DLD1 (cell line): ENCODE measurements at regions not wholly inside any gene's neighbourhood (a gene's known extent, or its start where the extent isn't known, plus 50 kb on each side); places are given as distances from the start of the nearest gene placed in this dataset.

Experiments used
- in situ Hi-C: cut with HindIII; loops from 2 replicates; pipeline ENCODE4 v1.10.0; 2017; ENCODE audit warnings: low sequenced_read_pairs

DNA sequence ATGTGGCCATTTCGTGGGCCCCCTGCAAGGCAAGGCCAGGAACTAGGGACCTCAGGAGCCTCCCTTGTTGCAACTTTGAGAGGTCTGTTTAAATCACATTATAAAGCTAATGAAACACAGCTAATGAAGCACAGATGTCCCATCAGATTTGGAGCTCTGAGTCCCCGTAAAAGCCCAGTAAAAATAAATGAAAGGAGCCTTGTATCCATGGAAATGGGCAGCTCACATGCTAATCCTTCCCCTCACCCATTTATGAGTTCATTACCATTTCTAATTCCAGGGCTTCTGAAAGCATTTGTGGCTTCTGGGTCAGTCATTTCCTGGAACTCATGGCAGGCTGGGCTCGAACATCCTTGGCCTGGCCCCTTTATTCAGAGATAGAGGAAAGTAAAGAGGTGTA lies 274.8 kb downstream of the SS18 start:
- in situ Hi-C loops, result no loop called here

DNA sequence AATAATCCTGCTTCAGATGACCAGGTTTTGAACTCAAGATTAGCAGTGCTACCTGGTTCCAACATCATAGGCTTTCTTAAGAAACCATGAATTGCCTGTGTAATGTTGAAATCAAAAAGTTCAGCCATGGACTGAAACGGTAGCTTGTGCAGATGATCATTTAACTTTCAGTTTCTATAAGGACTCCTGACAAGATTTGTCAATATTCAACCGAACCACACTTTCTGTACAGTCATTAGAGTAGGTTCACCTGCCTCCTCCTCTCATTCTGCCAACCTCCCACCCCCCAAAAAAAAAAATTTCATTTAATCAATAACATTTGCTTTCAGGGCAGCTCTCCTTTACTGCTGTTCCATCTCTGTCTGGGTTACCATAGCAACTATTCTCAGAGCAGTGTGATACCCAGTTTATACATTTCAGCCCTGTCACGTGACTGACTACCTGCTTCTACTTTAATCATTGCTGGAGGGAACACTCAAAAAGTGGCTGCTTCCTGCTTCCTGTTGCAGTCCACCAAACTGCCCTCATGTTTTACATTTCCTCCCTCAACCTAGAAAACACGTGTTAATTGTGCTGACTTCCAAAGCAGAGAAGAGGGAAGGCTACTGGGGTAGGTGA lies 275.5 kb downstream of the SS18 start:
- in situ Hi-C loops, result no loop called here

DNA sequence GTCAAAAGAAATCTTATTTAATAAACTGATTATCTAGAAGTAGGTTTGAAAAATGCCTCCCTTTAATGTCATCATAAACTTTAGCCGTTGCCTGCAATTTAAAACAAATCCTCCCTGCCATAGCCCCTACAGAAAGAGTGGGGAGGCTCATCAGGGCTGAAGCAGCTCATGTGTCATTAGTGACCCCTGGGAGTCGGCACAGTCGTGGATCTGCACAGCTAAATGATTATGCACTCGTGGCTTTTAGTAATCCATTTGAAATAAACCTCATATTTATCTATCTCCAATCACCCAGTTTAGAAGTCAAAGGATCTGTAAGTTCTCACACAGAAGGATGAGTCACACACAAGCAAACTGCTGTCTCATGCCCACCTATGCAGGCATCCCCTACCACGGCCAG lies 277.3 kb downstream of the SS18 start:
- in situ Hi-C loops, result no loop called here

DNA sequence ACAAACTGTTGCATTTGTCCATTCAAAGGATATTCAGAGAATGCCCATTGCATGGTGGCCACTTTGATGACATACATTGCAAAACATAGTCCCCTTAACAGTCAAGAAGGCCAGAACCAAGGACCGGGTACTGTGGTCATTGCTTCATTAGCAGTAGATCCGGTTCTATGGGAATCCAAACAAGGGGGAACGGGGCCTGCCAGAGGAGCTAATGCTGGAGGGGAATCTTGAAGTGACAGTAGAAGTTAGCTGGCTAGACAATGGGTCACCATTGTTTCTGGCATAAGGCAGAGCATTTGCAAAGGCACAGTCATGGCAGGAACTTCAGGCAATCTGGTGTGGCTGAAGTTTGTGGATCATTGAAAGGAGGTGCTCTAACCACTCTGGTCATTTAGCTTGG lies 279.7 kb downstream of the SS18 start:
- in situ Hi-C loops, result no loop called here

DNA sequence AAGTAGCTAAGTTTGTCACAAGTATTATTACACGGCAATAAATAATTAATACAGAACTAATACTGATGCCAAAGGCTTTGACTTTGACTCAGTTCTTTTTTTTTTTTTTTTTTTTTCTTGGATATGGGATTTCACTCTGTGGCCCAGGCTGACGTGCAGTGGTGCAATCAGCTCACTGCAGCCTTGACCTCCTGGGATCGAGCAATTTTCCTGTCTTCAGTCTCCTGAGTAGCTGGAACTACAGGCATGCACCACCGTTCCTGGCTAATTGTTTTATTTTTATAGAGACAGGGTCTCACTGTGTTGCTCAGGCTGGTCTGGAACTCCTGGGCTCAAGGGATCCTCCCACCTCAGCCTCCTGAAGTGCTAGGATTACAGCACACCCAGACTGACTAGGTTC lies 284.5 kb downstream of the SS18 start:
- in situ Hi-C loops, result no loop called here

DNA sequence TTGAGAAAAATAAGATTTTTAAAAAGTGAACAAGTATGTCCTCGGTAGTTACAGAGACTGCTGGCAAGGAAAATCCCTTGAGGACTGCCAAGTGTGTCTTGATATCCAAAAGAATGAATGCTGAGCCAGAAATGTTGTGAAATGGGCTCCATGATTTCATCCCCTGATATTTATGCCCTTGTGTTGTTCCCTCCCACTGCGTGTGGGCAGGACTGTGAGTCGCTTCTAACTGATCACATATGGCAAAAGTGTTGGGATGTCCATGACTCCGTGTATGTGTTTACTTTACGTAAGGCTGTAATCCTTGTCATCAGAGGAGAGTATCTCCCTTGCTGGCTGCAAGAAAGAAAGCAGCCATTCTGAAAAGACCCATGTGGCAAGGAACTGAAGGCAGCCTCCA lies 285.1 kb downstream of the SS18 start:
- in situ Hi-C loops, result no loop called here

DNA sequence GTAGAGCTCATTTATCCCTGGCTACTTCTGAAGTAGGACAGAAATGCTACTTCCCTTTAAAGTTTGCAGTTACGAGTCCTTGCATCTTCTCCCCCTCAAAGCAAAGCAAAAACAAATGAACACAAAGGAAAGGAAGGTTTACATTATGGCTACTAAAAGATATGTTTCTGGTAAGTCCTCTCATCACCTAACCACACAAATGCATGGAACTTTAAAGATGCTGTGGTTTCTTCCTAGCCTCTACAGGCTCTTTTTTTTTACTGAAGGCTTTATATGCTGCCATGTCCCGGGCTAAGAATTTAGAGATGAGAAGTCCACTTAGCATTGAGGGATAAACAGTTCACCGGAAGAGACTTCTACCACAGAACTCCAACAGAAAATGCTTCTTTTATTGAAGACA lies 291.2 kb downstream of the SS18 start:
- in situ Hi-C loops, result no loop called here

DNA sequence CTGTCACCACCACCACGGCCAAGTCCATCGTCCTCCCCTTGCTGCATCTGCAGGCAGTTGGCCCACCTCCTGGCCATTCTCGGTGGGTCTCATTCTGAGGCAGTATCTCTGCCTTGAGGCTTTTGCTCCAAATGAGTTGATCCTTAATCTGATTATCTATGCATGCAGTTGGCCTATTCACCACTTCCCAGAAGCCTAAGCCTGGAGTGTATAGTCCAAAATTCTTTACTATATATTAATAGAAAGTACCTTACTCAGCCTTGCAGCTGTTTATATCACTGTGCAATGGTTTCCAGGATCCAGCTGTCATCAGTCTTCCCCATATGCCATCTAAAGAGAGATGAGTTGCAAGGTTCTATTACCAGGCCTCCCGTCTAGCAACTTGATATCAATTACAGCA lies 292.4 kb downstream of the SS18 start:
- in situ Hi-C loops, result no loop called here

DNA sequence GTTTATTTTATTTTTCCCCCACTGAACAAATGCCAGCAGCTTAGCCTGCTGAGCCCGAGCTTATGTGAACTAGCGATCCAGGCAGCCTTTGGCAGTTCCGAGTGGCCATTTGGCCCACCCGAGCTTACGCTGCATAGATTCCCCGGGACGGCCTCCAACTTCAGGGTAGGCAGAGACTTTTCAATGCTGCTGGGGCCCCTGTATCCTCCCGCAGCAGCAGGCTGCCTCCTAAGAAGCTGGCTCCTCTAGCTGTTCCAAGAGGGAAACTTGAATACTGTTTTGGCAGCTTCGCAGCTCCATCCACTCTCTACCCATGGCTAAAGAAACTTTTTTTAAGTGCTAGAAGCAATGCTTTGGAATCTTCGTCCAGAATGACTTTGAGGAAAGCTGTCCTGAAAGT lies 295.2 kb downstream of the SS18 start:
- in situ Hi-C loops, result no loop called here

DNA sequence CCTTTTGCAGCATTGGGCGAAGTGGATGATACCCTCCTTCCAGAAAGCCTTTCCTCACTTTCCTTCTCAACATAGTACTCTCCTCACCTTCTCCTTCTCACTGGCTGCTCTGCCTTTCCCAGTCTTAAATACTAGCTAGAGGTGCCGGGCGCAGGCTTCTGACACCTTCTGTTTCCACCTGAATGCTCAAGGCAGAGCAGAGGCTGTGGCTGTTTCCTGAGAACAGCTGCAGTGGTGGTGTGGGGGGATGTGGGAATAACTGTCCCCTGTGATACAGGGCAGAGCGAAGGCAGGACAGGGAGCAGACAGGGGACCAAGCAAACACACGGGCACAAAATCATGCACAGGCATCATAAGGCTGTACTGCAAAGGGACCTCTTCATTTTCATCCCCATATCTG lies 303.1 kb downstream of the SS18 start:
- in situ Hi-C loops, result no loop called here

DNA sequence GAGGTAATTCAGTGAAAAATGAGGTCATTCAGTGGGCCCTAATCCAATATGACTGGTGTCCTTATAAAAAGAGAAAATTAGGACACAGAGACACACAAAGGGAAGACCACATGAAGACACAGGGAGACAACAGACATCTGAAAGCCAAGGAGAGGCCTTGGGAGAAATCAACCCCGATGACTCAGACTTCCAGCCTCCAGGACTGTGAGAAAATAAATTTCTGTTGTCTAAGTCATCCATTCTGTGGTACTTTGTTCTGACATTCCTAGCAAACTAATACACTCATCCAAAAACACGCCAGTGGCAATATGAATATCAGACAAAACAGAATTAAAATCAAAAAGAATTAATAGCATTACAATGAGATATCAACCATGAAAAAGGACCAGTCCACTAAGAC lies 303.7 kb downstream of the SS18 start:
- in situ Hi-C loops, result no loop called here

DNA sequence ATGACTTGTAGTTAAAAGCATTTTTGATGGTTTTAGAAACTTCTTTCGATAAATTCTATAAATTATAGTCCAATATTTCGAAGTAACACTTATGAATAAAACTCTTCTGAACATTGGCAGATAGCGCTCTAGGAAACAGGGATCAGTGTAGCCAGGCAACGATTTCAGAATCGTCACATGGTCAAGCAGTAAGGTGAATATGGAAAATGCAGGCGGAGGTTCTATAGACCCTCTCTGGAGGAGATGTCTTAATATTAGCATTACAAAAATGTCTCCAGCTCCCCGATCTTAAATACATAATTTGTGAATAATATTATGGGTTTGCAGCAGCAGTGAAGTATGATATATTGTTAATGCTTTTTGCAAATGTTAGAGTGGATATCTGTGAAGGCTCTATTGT lies 310.3 kb downstream of the SS18 start:
- in situ Hi-C loops, result no loop called here

DNA sequence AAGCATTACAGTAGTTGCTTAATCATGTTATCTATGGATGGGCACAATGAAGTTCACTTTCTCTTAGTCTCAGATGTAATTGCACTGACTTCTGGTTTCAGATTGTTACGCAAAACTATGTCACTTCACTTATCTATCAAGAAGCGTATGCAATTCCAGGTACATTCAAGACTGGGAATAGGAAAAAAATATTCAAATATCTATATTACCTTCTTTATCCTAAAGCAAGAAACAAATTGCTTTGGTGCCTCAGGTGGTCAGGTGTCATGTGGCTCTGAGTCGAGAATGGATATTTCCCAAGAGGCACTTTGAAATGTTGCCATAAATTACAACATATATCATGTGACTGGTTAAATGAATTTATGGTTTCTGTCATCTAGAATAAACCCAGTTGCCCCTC lies 318.6 kb downstream of the SS18 start:
- in situ Hi-C loops, result no loop called here

DNA sequence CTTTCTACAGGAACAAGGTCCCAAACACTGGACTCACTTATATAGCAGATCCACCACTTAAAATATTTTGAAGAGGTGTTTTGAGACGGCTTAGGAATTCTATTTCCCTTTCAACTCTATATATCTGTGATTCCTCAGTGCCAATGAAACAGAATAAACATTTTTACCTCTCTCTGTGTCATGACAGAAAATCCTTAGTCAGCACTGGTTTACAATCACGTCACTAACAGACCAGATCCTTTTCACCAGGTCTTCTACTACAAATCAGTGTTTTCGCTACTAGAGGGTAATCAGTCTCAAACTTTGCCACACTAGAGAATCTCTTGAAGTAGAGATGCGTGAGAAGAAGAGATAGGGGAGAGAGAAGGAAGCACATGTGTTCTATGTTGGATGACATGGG lies 325.6 kb downstream of the SS18 start:
- in situ Hi-C loops, result no loop called here

DNA sequence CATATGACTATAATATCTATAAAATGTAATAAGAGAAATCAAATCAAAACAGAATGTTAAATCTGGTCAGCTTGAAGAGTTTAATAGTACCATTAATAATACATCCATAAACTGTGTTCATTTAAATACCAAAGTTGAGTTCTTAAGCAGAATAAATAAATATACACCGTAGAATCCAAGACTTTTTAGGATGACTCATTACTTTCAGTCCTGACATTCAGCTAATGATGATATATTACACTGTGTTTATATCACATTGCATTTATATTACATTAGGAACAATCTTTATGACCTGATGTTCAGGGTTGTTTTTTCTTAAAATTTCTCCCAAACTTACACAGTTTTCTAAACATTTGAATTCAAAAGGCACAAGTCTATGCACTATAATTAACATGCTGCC lies 331.3 kb downstream of the SS18 start:
- in situ Hi-C loops, result no loop called here

DNA sequence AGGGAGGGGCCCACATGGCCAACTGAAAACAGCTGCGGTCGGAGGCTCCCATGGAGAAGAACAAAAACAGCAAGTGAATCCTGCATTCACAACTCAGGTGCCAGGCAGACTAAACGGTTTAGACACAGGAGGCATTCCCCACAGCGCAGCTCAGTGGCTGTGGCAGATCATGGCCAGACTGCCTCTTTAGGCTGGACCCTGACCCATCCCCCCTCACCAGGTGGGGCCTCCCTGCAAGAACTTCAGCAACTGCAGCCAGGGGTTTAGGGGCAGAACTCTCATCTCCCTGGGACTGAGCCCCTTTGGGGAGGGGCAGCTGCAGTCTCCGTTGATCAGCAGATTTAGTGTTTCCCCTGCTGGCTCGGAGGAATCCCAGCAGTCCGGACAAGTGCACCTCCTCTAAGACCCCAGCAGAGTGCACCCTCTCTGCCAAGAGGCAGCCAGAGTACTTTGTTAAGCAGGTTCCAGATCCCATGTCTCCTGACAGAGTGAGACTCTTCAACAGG lies 346.7 kb downstream of the SS18 start:
- in situ Hi-C loops, result no loop called here

DNA sequence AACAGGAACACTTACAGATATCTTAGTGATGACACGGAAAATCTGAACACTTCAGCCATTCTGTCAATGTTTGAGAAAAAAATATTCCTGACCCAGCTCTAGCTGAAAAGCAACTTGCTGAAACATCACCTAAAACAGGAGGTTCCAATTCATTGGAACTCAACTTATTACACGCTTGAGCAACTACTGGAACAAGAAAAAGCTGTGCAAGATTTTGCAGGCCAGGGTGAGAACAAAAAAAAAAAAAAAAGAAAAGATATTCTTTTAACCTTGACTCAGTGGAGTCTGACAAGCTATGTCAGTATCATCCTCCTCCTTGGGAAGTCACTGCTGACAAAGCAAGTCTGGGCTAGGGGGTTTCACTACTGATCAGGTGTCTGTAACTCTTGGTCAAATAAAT lies 351.0 kb downstream of the SS18 start:
- in situ Hi-C loops, result no loop called here

DNA sequence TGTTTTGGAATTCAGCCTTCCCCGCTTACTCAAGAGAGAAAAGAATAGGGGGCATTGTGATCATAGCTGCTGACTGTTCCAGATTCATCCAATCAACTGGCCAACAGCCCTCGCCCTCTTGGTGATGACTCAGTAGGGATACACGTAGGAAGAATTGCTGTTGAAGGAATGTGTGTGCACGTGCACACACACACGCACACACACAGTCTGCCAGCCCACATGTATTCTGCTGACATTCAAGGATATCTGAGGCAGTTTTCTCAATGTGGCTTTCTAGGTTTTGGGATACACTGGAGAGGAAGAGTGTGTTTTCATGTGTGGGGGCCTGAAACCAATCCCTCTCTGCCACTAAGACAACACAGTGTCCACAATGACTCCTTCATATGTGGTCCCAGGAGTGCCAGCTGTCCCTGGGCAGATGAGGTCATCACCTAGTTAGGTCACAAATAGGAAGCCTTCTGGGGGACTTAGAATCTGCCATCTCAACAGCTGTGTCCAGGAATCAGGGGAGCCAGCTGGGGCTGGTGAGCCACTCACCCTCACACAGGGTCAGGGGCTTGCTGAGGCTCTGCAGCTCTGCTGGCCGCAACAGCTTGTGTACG lies 352.6 kb downstream of the SS18 start:
- in situ Hi-C loops, result no loop called here

DNA sequence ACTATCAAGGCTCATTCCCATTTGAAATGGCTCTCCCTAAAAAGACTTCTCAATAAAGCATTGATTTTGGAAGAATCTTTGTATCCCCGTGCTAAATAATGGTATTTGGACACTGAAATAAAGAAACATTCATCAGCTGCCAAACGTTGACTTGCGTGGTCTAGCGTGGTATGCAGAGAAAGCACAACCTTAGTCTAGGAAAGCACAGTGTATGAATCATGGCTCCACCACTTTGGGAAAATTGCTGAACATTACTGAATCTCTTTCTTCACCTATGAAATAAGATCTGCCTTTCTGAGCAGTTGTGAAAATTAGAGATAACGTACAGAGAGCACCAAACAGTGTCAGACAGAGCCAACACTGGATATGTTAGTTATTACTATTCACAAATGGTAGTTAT lies 353.9 kb downstream of the SS18 start:
- in situ Hi-C loops, result no loop called here

DNA sequence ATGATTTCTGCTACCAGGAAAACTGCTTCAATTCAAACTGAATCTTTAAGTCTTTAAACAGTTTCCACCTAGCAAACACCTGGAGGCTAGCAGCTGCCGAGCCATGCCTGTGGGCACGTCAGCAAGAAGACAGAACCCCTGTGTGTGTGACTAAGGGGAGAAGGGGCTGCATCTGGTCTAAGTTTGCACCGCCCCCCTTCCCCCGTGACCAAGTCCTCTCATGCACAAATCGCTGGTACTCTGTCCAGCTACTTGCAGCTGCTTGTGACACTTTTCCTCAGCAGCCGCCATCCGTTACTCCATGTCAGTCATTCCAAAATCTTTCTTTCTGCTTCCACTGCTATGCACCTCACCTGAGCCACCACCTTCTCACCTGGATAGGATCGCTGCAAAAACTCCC lies 355.0 kb downstream of the SS18 start:
- in situ Hi-C loops, result no loop called here

DNA sequence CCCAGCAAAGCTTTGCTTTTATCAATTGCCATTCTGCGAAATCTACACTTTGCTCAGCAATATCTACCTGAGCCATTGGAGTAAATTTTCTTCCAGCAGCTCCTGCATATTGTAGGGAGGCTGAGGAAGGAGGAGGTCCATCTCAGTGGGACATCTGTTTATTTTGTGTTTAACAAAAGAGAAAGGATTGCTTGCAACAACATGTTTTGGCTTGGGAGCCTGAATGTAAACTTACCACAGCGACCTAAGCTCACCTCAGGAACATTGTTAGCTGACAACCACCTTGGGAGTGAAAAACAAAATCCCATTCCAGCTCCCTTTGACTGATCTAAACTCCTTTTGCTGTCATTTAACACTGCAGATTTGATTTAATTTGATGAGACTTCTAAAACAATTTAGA lies 356.1 kb downstream of the SS18 start:
- in situ Hi-C loops, result no loop called here

DNA sequence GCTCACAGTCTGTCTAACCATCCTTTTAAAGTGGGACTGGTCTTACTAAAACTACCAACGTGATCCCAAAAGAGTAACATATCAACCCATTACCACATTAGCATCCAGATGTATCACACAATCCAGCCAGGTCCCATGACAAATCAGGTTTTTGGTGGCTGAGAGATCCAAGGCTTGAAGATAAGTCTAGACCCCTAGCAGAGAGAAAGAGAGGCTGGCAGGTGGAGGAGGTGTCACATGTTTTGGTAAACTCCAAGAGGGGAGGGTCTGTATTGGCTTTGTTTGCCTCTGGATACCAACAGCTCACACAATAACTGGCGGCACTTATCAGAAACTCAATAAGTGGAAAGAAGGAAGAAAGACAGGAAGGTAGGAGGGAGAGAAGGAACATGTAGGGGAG lies 357.6 kb downstream of the SS18 start:
- in situ Hi-C loops, result no loop called here

DNA sequence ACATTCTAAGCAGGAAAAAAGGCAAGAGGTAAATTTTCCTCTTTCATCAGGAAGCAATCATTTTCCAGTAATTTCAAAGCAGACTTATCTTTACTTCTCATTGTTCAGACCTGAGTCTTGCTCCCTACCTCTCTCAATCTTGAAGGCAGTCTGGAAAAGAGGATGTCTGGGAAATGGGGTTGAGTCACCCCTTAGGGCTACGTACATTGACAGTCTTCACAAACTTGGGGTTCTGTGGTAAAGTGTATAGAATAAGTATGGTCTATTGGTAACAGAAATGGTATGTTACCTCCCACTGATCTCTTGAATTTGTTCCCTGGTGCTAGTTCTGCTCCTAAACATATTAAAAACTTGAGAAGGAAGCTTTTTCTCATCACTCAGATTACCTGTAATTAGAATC lies 361.3 kb downstream of the SS18 start:
- in situ Hi-C loops, result no loop called here
